H1 (cell line): ENCODE measurements at regions not wholly inside any gene's neighbourhood (a gene's known extent, or its start where the extent isn't known, plus 50 kb on each side); places are given as distances from the start of the nearest gene placed in this dataset.

Source experiments
- CTCF ChIA-PET: fragments of 300-600 bp; sonication (Branson Sonifier 250); formaldehyde crosslinking; loops from one replicate; lab custom pipeline; 2021; ENCODE audit not compliant: partially characterized antibody; lab: Charles Lee
- POLR2A ChIA-PET: fragments of 300-600 bp; sonication (Branson Sonifier 250); formaldehyde crosslinking; loops from one replicate; lab custom pipeline; 2021; ENCODE audit warnings: inconsistent platforms; ENCODE audit not compliant: partially characterized antibody; lab: Charles Lee
- DNase-seq, 2 experiments: peaks; one replicate each; pipeline versions ENCODE4 v3.0.0 to v3.0.0-alpha.2; 2010 to 2022; ENCODE audit warnings: low spot score in 2 of 2, low read depth in 1 of 2, mixed read lengths in 1 of 2
- FAIRE-seq: peaks from 2 replicates; lab custom pipeline; 2011; peaks lifted over from hg19 to GRCh38; lab: Jason Lieb, UNC
- H2AFZ ChIP-seq: 2 replicates; pipeline ENCODE4 v1.8.1; 2012; ENCODE audit warnings: low read length, inconsistent platforms
- H2AK5ac ChIP-seq: 2 replicates; pipeline ENCODE4 v1.6.1; 2013; ENCODE audit warnings: low read depth, low read length
- H2BK120ac ChIP-seq: replicated peaks from 2 replicates; pipeline ENCODE3; 2013; ENCODE audit warnings: low read depth, low read length, inconsistent platforms
- H2BK12ac ChIP-seq: 2 replicates; pipeline ENCODE4 v1.6.1; 2013; ENCODE audit warnings: low read depth, low read length
- H2BK15ac ChIP-seq: 2 replicates; pipeline ENCODE4 v1.6.1; 2013; ENCODE audit warnings: low read length
- H2BK20ac ChIP-seq: 2 replicates; pipeline ENCODE4 v1.6.1; 2013; ENCODE audit warnings: low read length
- H2BK5ac ChIP-seq: 2 replicates; pipeline ENCODE4 v1.6.1; 2013; ENCODE audit warnings: low read depth, low read length
- H3K14ac ChIP-seq: 2 replicates; pipeline ENCODE4 v1.6.1; 2013; ENCODE audit warnings: inconsistent platforms; ENCODE audit not compliant: insufficient read length
- H3K18ac ChIP-seq: 2 replicates; pipeline ENCODE4 v1.6.1; 2013; ENCODE audit warnings: low read length; ENCODE audit errors: extremely low read depth
- H3K23ac ChIP-seq: 2 replicates; pipeline ENCODE4 v1.6.1; 2013; ENCODE audit warnings: inconsistent platforms; ENCODE audit not compliant: insufficient read length
- H3K23me2 ChIP-seq: 2 replicates; pipeline ENCODE4 v1.6.1; 2013; ENCODE audit warnings: low read depth, low read length
- H3K27ac ChIP-seq: 2 replicates; pipeline ENCODE4 v1.6.1; 2011; ENCODE audit warnings: low read depth, low read length, inconsistent platforms
- H3K27me3 ChIP-seq, 4 experiments: replicated peaks in 1 of 4; 1 replicate in 1 of 4; 2 replicates in 3 of 4; pipeline versions ENCODE4 v1.6.1 to v1.8.1; 2011 to 2013; ENCODE audit warnings: low read length in 3 of 4, mild to moderate bottlenecking in 3 of 4, inconsistent platforms in 2 of 4, mixed read lengths in 2 of 4, moderate library complexity in 1 of 4; ENCODE audit not compliant: control insufficient read depth in 3 of 4, insufficient read depth in 3 of 4; ENCODE audit errors: extremely low read depth in 1 of 4
- H3K36me3 ChIP-seq, 4 experiments: 2 replicates each; pipeline versions ENCODE4 v1.6.1 to v1.8.1; 2011 to 2013; ENCODE audit warnings: mild to moderate bottlenecking in 4 of 4, low read length in 3 of 4, moderate library complexity in 2 of 4, control low read depth in 1 of 4, inconsistent platforms in 1 of 4; ENCODE audit not compliant: insufficient read depth in 4 of 4, control insufficient read depth in 2 of 4
- H3K4ac ChIP-seq: replicated peaks from 2 replicates; pipeline ENCODE3; 2013; ENCODE audit warnings: low read length, low read depth, mixed read lengths, inconsistent platforms; ENCODE audit not compliant: insufficient read length
- H3K4me1 ChIP-seq, 4 experiments: replicated peaks in 1 of 4; 1 replicate in 1 of 4; 2 replicates in 3 of 4; pipeline versions ENCODE4 v1.6.1 to v1.8.1; 2011 to 2013; ENCODE audit warnings: low read length in 3 of 4, inconsistent platforms in 2 of 4, mixed read lengths in 1 of 4; ENCODE audit not compliant: insufficient read depth in 4 of 4, control insufficient read depth in 3 of 4
- H3K4me2 ChIP-seq, 2 experiments: 2 replicates each; pipeline versions ENCODE4 v1.6.1 to v1.8.1; 2011 to 2013; ENCODE audit warnings: low read depth in 2 of 2, low read length in 2 of 2, control low read depth in 1 of 2, inconsistent platforms in 1 of 2, mild to moderate bottlenecking in 1 of 2; ENCODE audit not compliant: insufficient read depth in 1 of 2
- H3K4me3 ChIP-seq, 4 experiments: fragments of 200-600, 300-600 bp in 1 of 4; sonication (generic), shearing (Covaris generic), sonication (Bioruptor Twin) in 1 of 4; 2 replicates each; pipeline versions ENCODE4 v1.5.1 to v1.8.1; 2011 to 2016; ENCODE audit warnings: low read length in 4 of 4, low read depth in 3 of 4, control low read depth in 2 of 4, inconsistent platforms in 2 of 4, mild to moderate bottlenecking in 2 of 4, mixed read lengths in 1 of 4, moderate library complexity in 1 of 4; ENCODE audit not compliant: insufficient read depth in 2 of 4; ENCODE audit errors: extremely low read depth in 1 of 4
- H3K56ac ChIP-seq: replicated peaks from 2 replicates; pipeline ENCODE3; 2013; ENCODE audit warnings: low read depth, mild to moderate bottlenecking, mixed read lengths, low read length, inconsistent platforms; ENCODE audit not compliant: insufficient read length
- H3K79me1 ChIP-seq: 2 replicates; pipeline ENCODE4 v1.6.1; 2013; ENCODE audit warnings: low read depth, low read length, control low read depth
- H3K79me2 ChIP-seq, 2 experiments: 2 replicates each; pipeline versions ENCODE4 v1.6.1 to v1.8.1; 2012 to 2013; ENCODE audit warnings: low read length in 2 of 2, mild to moderate bottlenecking in 2 of 2, inconsistent platforms in 1 of 2; ENCODE audit not compliant: insufficient read depth in 2 of 2, control insufficient read depth in 1 of 2
- H3K9ac ChIP-seq, 4 experiments: replicated peaks in 1 of 4; 1 replicate in 1 of 4; 2 replicates in 3 of 4; pipeline versions ENCODE4 v1.6.1 to v1.8.1; 2011 to 2013; ENCODE audit warnings: low read depth in 3 of 4, low read length in 3 of 4, control low read depth in 2 of 4, mild to moderate bottlenecking in 2 of 4, moderate library complexity in 2 of 4, inconsistent platforms in 1 of 4; ENCODE audit errors: extremely low read depth in 1 of 4
- H3K9me3 ChIP-seq, 2 experiments: 2 replicates each; pipeline versions ENCODE4 v1.6.1 to v1.8.1; 2012 to 2013; ENCODE audit warnings: mild to moderate bottlenecking in 2 of 2, moderate library complexity in 2 of 2, control low read depth in 1 of 2, inconsistent platforms in 1 of 2, low read depth in 1 of 2, low read length in 1 of 2, mixed read lengths in 1 of 2; ENCODE audit not compliant: insufficient read depth in 2 of 2
- H4K20me1 ChIP-seq, 2 experiments: replicated peaks in 1 of 2; 2 replicates each; pipeline versions ENCODE3 to v1.8.1; 2011 to 2013; ENCODE audit warnings: inconsistent platforms in 2 of 2, low read length in 2 of 2, mild to moderate bottlenecking in 1 of 2; ENCODE audit not compliant: insufficient read depth in 2 of 2, control insufficient read depth in 1 of 2
- H4K5ac ChIP-seq: 2 replicates; pipeline ENCODE4 v1.6.1; 2013; ENCODE audit warnings: low read length, low read depth, mixed read lengths, inconsistent platforms; ENCODE audit not compliant: insufficient read length
- H4K8ac ChIP-seq: 2 replicates; pipeline ENCODE4 v1.8.0; 2013; ENCODE audit warnings: mild to moderate bottlenecking, moderate library complexity, low read length, inconsistent platforms; ENCODE audit not compliant: insufficient read depth; ENCODE audit errors: extremely low read depth
- H4K91ac ChIP-seq: replicated peaks from 2 replicates; pipeline ENCODE3; 2013; ENCODE audit warnings: low read length, mixed read lengths, inconsistent platforms; ENCODE audit not compliant: insufficient read length
- BACH1 ChIP-seq: IDR thresholded peaks from 2 replicates; pipeline ENCODE4 v1.6.1; 2012; ENCODE audit warnings: low read length, improper control_type of control experiment
- CBX5 ChIP-seq: fragments of 300-800, 300-1000 bp; sonication (generic); IDR thresholded peaks from 2 replicates; pipeline ENCODE4 v1.7.1; 2016; ENCODE audit warnings: antibody characterized with exemption, low read length, low read depth
- CTBP2 ChIP-seq: IDR thresholded peaks from 2 replicates; pipeline ENCODE4 v1.7.0; 2011; ENCODE audit warnings: borderline replicate concordance, mild to moderate bottlenecking, moderate library complexity, mixed read lengths, low read length; ENCODE audit not compliant: insufficient read depth, insufficient read length
- EP300 ChIP-seq, 2 experiments: IDR thresholded peaks; 1 replicate in 1 of 2; 2 replicates in 1 of 2; pipeline ENCODE4 v1.6.1; 2011 to 2012; ENCODE audit warnings: low read depth in 2 of 2, low read length in 2 of 2, mild to moderate bottlenecking in 2 of 2, borderline replicate concordance in 1 of 2, inconsistent platforms in 1 of 2, moderate library complexity in 1 of 2
- GABPA ChIP-seq: IDR thresholded peaks from 2 replicates; pipeline ENCODE4 v1.6.1; 2011; ENCODE audit warnings: mild to moderate bottlenecking, low read length, moderate library complexity, borderline replicate concordance; ENCODE audit not compliant: insufficient read depth
- HDAC2 ChIP-seq, 2 experiments: fragments of 300-600 bp in 1 of 2; sonication (generic) in 1 of 2; IDR thresholded peaks; 2 replicates each; pipeline ENCODE4 v1.6.1; 2011 to 2012; ENCODE audit warnings: low read depth in 2 of 2, low read length in 2 of 2, mild to moderate bottlenecking in 2 of 2, moderate library complexity in 2 of 2, borderline replicate concordance in 1 of 2, inconsistent platforms in 1 of 2
- HDAC6 ChIP-seq: IDR thresholded peaks from one replicate; pipeline ENCODE4 v1.7.1; 2012; ENCODE audit warnings: low read depth, mild to moderate bottlenecking, inconsistent platforms, low read length, moderate library complexity
- POLR2AphosphoS5 ChIP-seq: IDR thresholded peaks from 2 replicates; pipeline ENCODE4 v1.6.1; 2011; ENCODE audit warnings: low read depth, low read length
- SUZ12 ChIP-seq: fragments of 200-600 bp; sonication (generic); IDR thresholded peaks from 2 replicates; pipeline ENCODE4 v1.6.1; 2012; ENCODE audit warnings: mild to moderate bottlenecking, inconsistent platforms, low read length, moderate library complexity, mixed read lengths
- WGBS, 2 experiments: shearing (Covaris generic) in 1 of 2; methylation state at CpG; one replicate each; pipeline versions ENCODE4 v1.1.6 to v1.1.7; 2013 to 2015; ENCODE audit warnings: low lambda C conversion rate in 2 of 2, mixed read lengths in 2 of 2, inconsistent platforms in 1 of 2, low coverage in 1 of 2, missing lambda C conversion rate in 1 of 2; ENCODE audit not compliant: insufficient replicate concordance in 2 of 2, insufficient coverage in 1 of 2, insufficient read length in 1 of 2; ENCODE audit errors: extremely low coverage in 1 of 2, missing lambda C conversion rate in 1 of 2; 5-methylcytosine and 5-hydroxymethylcytosine counted together
- TF ChIP-seq, protein P1 (sequence below): IDR thresholded peaks from 2 replicates; pipeline ENCODE4 v1.6.1; 2012; ENCODE audit warnings: low read length, inconsistent platforms

DNA sequence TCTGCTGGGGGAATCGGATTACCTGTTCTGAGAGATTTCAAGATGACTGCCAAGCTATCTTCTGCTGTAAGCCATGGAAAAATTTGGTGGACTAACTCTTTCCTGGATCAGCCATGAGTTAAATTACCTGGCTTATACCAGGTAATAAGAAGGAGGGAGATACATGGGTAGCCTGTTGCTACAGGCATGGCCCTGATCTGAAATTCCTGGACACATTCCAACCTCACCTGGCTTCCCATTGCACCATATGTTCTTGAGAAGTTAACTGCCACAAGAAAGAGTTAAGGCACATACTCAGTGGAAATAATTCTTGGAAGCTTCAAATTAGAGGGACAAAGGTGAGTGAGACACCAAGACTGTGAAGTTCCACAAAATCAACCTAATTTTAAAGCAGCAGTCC, 371.3 kb downstream of the ACTL7B start:
- TF ChIP-seq POLR2AphosphoS5 (no peak), BACH1 (no peak), HDAC2 (IDR thresholded peaks at IDR 0.05; ENCODE audit: borderline replicate concordance in 1 of 2, low read depth in 2 of 2, low read length in 2 of 2) (no peak), HDAC6 (no peak), CTBP2 (no peak), SUZ12 (no peak), EP300 (IDR thresholded peaks at IDR 0.05; ENCODE audit: borderline replicate concordance in 1 of 2, low read depth in 2 of 2, low read length in 2 of 2) (no peak), CBX5 (no peak), GABPA (no peak)
- TF ChIP-seq, protein P1, sequence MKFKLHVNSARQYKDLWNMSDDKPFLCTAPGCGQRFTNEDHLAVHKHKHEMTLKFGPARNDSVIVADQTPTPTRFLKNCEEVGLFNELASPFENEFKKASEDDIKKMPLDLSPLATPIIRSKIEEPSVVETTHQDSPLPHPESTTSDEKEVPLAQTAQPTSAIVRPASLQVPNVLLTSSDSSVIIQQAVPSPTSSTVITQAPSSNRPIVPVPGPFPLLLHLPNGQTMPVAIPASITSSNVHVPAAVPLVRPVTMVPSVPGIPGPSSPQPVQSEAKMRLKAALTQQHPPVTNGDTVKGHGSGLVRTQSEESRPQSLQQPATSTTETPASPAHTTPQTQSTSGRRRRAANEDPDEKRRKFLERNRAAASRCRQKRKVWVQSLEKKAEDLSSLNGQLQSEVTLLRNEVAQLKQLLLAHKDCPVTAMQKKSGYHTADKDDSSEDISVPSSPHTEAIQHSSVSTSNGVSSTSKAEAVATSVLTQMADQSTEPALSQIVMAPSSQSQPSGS, result no peak
- Histone ChIP-seq H4K91ac (no peak overlapping the region), H3K4ac (no peak overlapping the region), H4K5ac (no peak overlapping the region), H3K4me1 (no peaks in the 10 kb centered on the region), H3K23me2 (no peaks in the 10 kb centered on the region), H3K27me3 (no peaks in the 10 kb centered on the region), H2BK12ac (no peak overlapping the region), H4K8ac (no peak overlapping the region), H3K9me3 (no peaks in the 10 kb centered on the region), H3K79me2 (no peaks in the 10 kb centered on the region), H2BK20ac (no peak overlapping the region), H3K9ac (no peak overlapping the region), H3K14ac (no peak overlapping the region), H3K18ac (no peak overlapping the region), H3K27ac (no peak overlapping the region), H3K23ac (no peak overlapping the region), H2BK120ac (no peak overlapping the region), H3K36me3 (no peaks in the 10 kb centered on the region), H3K4me2 (no peak overlapping the region), H3K4me3 (no peak overlapping the region), H2BK5ac (no peak overlapping the region), H2AK5ac (no peak overlapping the region), H2BK15ac (no peak overlapping the region), H3K56ac (no peak overlapping the region), H4K20me1 (no peaks in the 10 kb centered on the region), H2AFZ (no peak overlapping the region), H3K79me1 (no peaks in the 10 kb centered on the region)
- ChIA-PET POLR2A (no interaction called here), CTCF (interaction anchor here (1.0 to 1.7 kb wide), 4 partner anchors 11 to 277 kb away, joined by 3 to 8 read pairs (median 4); no protein-coding TSS in a partner anchor)
- no peak for DNase-seq
- no peak for FAIRE-seq
- WGBS, 2 experiments, result 96% methylated on average over 1 of the region's 1 CpG; no CpG with 5 or more reads in 1 of the 2 experiments
